ENCODE measurements at regions not wholly inside any gene's neighbourhood (a gene's known extent, or its start where the extent isn't known, plus 50 kb on each side); places are given as distances from the start of the nearest gene placed in this dataset.

- TF ChIP-seq, protein P1, sequence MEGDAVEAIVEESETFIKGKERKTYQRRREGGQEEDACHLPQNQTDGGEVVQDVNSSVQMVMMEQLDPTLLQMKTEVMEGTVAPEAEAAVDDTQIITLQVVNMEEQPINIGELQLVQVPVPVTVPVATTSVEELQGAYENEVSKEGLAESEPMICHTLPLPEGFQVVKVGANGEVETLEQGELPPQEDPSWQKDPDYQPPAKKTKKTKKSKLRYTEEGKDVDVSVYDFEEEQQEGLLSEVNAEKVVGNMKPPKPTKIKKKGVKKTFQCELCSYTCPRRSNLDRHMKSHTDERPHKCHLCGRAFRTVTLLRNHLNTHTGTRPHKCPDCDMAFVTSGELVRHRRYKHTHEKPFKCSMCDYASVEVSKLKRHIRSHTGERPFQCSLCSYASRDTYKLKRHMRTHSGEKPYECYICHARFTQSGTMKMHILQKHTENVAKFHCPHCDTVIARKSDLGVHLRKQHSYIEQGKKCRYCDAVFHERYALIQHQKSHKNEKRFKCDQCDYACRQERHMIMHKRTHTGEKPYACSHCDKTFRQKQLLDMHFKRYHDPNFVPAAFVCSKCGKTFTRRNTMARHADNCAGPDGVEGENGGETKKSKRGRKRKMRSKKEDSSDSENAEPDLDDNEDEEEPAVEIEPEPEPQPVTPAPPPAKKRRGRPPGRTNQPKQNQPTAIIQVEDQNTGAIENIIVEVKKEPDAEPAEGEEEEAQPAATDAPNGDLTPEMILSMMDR (conservative IDR thresholded peaks at IDR 0.05) = no peak
- no peak for TF ChIP-seq EZH2 (IDR thresholded peaks at IDR 0.05; ENCODE audit: low read depth)
Measured at GRCh38 chr9:16282216-16282615, 588.3 kb downstream of the BNC2 start.
